ENCODE measurements at regions not wholly inside any gene's neighbourhood (a gene's known extent, or its start where the extent isn't known, plus 50 kb on each side); places are given as distances from the start of the nearest gene placed in this dataset.

- H3K9me3 ChIP-seq (ENCODE audit: control insufficient read depth, low read length), result no peaks in the 10 kb centered on the region
- DNase-seq, result no peak
- no peak overlapping the region for H3K4me3 ChIP-seq (ENCODE audit: insufficient read depth, low read depth, low read length, poor library complexity, severe bottlenecking)
- no peaks in the 10 kb centered on the region for H3K27me3 ChIP-seq (replicated peaks; ENCODE audit: control insufficient read depth, insufficient read depth, low read length, poor library complexity, severe bottlenecking)
- no peaks in the 10 kb centered on the region for H3K4me1 ChIP-seq (ENCODE audit: control insufficient read depth, insufficient read depth, low read length, poor library complexity, severe bottlenecking)
- H3K27ac ChIP-seq (ENCODE audit: insufficient read depth, low read length, poor library complexity, severe bottlenecking), result no peak overlapping the region
- H3K36me3 ChIP-seq (ENCODE audit: control insufficient read depth, insufficient read depth, low read length), result no peaks in the 10 kb centered on the region
Observed at GRCh38 chr18:45274026-45274425, 341.2 kb upstream of the SLC14A2 start.

- DNase-seq, result no peak
- Histone ChIP-seq H3K27ac (ENCODE audit: insufficient read depth, low read length, poor library complexity, severe bottlenecking) (no peak overlapping the region), H3K4me1 (ENCODE audit: control insufficient read depth, insufficient read depth, low read length, poor library complexity, severe bottlenecking) (no peaks in the 10 kb centered on the region), H3K9me3 (ENCODE audit: control insufficient read depth, low read length) (no peaks in the 10 kb centered on the region), H3K36me3 (ENCODE audit: control insufficient read depth, insufficient read depth, low read length) (no peaks in the 10 kb centered on the region), H3K27me3 (replicated peaks; ENCODE audit: control insufficient read depth, insufficient read depth, low read length, poor library complexity, severe bottlenecking) (no peaks in the 10 kb centered on the region), H3K4me3 (ENCODE audit: insufficient read depth, low read depth, low read length, poor library complexity, severe bottlenecking) (no peak overlapping the region)
Observed at GRCh38 chr18:45275367-45276113, 339.7 kb upstream of the SLC14A2 start.

- no peak overlapping the region for H3K27ac ChIP-seq (ENCODE audit: insufficient read depth, low read length, poor library complexity, severe bottlenecking)
- H3K4me3 ChIP-seq (ENCODE audit: insufficient read depth, low read depth, low read length, poor library complexity, severe bottlenecking), result no peak overlapping the region
Observed at GRCh38 chr18:45276878-45277277, 338.4 kb upstream of the SLC14A2 start.

DNA sequence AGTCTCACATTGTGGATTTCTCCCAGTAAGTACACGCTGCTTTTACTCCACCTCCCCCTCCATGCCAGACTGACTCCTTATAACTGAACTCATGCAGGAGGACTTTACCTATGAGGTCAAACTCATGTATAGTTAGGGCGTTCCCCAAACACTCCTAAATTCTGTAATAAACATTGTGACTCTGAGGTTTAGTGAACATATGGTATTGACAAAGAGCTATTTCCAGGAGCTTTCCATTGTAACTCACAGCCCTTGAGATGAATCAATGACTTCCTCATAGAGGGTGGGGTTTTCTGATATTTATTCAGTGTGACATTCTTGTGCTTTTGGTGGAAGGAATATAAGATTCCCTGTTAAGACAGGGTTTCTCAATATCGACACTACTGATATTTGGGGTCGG, 337.4 kb upstream of the SLC14A2 start:
- H3K27me3 ChIP-seq (replicated peaks; ENCODE audit: control insufficient read depth, insufficient read depth, low read length, poor library complexity, severe bottlenecking), result no peaks in the 10 kb centered on the region
- no peak for DNase-seq
- no peaks in the 10 kb centered on the region for H3K4me1 ChIP-seq (ENCODE audit: control insufficient read depth, insufficient read depth, low read length, poor library complexity, severe bottlenecking)
- H3K27ac ChIP-seq (ENCODE audit: insufficient read depth, low read length, poor library complexity, severe bottlenecking), result no peak overlapping the region
- H3K36me3 ChIP-seq (ENCODE audit: control insufficient read depth, insufficient read depth, low read length), result no peaks in the 10 kb centered on the region
- no peak overlapping the region for H3K4me3 ChIP-seq (ENCODE audit: insufficient read depth, low read depth, low read length, poor library complexity, severe bottlenecking)
- no peaks in the 10 kb centered on the region for H3K9me3 ChIP-seq (ENCODE audit: control insufficient read depth, low read length)

More at GRCh38 chr18:45276878-45277277, 338.4 kb upstream of the SLC14A2 start:
- Histone ChIP-seq H3K4me1 (ENCODE audit: control insufficient read depth, insufficient read depth, low read length, poor library complexity, severe bottlenecking) (no peaks in the 10 kb centered on the region), H3K9me3 (ENCODE audit: control insufficient read depth, low read length) (no peaks in the 10 kb centered on the region), H3K36me3 (ENCODE audit: control insufficient read depth, insufficient read depth, low read length) (no peaks in the 10 kb centered on the region), H3K27me3 (replicated peaks; ENCODE audit: control insufficient read depth, insufficient read depth, low read length, poor library complexity, severe bottlenecking) (no peaks in the 10 kb centered on the region)
- DNase-seq, result no peak

DNA sequence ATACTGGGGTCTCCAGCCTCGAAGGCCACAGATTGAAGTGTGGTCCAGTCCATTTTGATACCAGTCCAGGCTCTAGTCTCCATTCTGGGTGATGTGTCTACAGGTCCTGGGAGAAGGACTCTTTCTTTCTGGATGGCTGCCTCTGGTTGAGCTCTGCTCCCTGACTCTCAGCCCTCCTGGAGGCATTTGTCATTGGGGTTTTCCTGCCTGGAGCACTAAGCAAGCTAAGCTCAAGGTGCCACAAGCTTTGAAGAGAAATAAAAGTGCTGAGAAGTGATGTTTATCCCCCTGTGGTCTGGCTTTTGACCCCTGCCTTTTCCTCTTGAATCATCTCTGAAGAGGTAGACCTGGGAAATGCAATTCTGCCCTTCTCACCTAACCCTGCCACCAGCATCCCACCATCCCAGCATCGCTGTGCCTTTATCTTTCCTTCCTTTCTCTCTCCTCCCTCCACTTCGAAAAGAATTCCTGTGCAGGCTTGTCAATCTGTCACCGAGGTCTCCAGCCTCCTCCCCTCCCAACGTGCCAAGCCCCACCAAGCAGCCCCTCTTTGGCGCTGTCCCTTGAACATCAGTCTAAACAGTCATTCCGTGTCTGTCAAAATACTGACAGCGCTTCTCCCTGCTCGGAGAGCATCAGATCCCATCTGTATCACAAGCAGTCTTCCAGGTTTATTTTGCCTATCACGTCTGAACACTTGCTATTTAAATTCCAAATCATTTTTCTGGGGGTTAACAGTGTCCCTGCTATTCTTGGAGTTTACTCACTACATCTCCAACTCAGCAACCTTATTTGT, 334.6 kb upstream of the SLC14A2 start:
- DNase-seq, result no peak

DNA sequence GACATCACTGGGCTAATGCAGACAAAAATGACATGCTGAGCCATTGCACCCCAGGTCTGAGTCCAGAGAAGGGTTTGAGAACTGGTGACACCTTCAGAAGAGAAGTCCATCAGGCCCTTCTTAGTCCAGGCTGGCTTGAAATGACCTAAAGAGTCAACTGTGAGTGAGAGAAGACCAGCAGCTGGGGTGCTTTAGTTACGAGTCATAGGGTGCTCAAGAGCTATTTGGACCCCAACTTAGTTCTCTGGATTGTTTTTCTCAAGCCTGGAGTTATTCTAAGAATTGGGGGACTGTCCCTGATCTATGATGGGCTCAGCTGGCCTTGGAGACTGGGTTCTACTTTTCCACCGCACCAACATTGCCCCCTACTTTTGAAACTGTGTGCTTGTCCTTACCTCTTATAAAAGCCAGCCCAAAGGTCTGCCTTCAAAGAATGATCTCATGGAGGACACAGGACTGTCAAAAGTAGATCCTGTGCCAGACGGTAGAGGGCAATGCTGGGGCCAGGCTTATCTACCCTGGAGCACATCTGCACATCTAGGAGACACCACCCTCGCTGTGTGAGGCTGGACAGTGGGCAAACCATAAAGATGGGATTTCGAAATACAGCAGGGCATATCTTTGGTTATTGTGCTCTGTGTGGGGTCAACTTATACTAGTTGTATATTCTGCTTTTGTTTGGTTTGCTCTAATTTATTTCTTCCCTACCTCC, 333.0 kb upstream of the SLC14A2 start:
- H3K27ac ChIP-seq (ENCODE audit: insufficient read depth, low read length, poor library complexity, severe bottlenecking), result no peak overlapping the region
- DNase-seq, result no peak
- no peak overlapping the region for H3K4me3 ChIP-seq (ENCODE audit: insufficient read depth, low read depth, low read length, poor library complexity, severe bottlenecking)

More for the DNA sequence above, 334.6 kb upstream of the SLC14A2 start:
- H3K4me1 ChIP-seq (ENCODE audit: control insufficient read depth, insufficient read depth, low read length, poor library complexity, severe bottlenecking), result no peaks in the 10 kb centered on the region
- no peaks in the 10 kb centered on the region for H3K9me3 ChIP-seq (ENCODE audit: control insufficient read depth, low read length)
- H3K27me3 ChIP-seq (replicated peaks; ENCODE audit: control insufficient read depth, insufficient read depth, low read length, poor library complexity, severe bottlenecking), result no peaks in the 10 kb centered on the region
- H3K27ac ChIP-seq (ENCODE audit: insufficient read depth, low read length, poor library complexity, severe bottlenecking), result no peak overlapping the region
- H3K36me3 ChIP-seq (ENCODE audit: control insufficient read depth, insufficient read depth, low read length), result no peaks in the 10 kb centered on the region
- no peak overlapping the region for H3K4me3 ChIP-seq (ENCODE audit: insufficient read depth, low read depth, low read length, poor library complexity, severe bottlenecking)

GRCh38 chr18:45284174-45284573, 331.1 kb upstream of the SLC14A2 start:
- H3K36me3 ChIP-seq (ENCODE audit: control insufficient read depth, insufficient read depth, low read length), result no peaks in the 10 kb centered on the region

More for the DNA sequence above, 333.0 kb upstream of the SLC14A2 start:
- no peaks in the 10 kb centered on the region for H3K9me3 ChIP-seq (ENCODE audit: control insufficient read depth, low read length)
- no peaks in the 10 kb centered on the region for H3K4me1 ChIP-seq (ENCODE audit: control insufficient read depth, insufficient read depth, low read length, poor library complexity, severe bottlenecking)
- H3K27me3 ChIP-seq (replicated peaks; ENCODE audit: control insufficient read depth, insufficient read depth, low read length, poor library complexity, severe bottlenecking), result no peaks in the 10 kb centered on the region
- no peaks in the 10 kb centered on the region for H3K36me3 ChIP-seq (ENCODE audit: control insufficient read depth, insufficient read depth, low read length)

GRCh38 chr18:45284851-45285250, 330.4 kb upstream of the SLC14A2 start:
- Histone ChIP-seq H3K4me1 (ENCODE audit: control insufficient read depth, insufficient read depth, low read length, poor library complexity, severe bottlenecking) (no peaks in the 10 kb centered on the region), H3K36me3 (ENCODE audit: control insufficient read depth, insufficient read depth, low read length) (no peaks in the 10 kb centered on the region), H3K9me3 (ENCODE audit: control insufficient read depth, low read length) (no peaks in the 10 kb centered on the region), H3K4me3 (ENCODE audit: insufficient read depth, low read depth, low read length, poor library complexity, severe bottlenecking) (no peak overlapping the region), H3K27me3 (replicated peaks; ENCODE audit: control insufficient read depth, insufficient read depth, low read length, poor library complexity, severe bottlenecking) (no peaks in the 10 kb centered on the region), H3K27ac (ENCODE audit: insufficient read depth, low read length, poor library complexity, severe bottlenecking) (no peak overlapping the region)
- no peak for DNase-seq

More at GRCh38 chr18:45284174-45284573, 331.1 kb upstream of the SLC14A2 start:
- DNase-seq, result no peak
- H3K27me3 ChIP-seq (replicated peaks; ENCODE audit: control insufficient read depth, insufficient read depth, low read length, poor library complexity, severe bottlenecking), result no peaks in the 10 kb centered on the region
- no peaks in the 10 kb centered on the region for H3K4me1 ChIP-seq (ENCODE audit: control insufficient read depth, insufficient read depth, low read length, poor library complexity, severe bottlenecking)
- H3K9me3 ChIP-seq (ENCODE audit: control insufficient read depth, low read length), result no peaks in the 10 kb centered on the region
- no peak overlapping the region for H3K4me3 ChIP-seq (ENCODE audit: insufficient read depth, low read depth, low read length, poor library complexity, severe bottlenecking)
- H3K27ac ChIP-seq (ENCODE audit: insufficient read depth, low read length, poor library complexity, severe bottlenecking), result no peak overlapping the region

DNA sequence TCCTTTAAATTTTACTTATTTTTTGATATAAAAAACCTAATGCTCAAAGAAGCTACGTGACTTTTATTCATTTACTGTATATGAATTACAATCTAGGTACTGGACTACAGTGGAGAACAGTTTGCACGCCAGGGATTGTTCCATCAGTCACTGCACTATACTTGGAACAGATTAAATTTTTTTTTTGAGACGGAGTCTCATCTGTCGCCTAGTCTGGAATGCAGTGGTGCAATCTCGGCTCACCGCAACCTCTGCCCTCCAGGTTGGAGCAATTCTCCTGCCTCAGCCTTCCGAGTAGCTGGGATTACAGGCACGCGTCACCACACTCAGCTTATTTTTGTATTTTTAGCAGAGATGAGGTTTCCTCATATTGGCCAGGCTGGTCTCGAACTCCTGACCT, 330.0 kb upstream of the SLC14A2 start:
- no peak for DNase-seq
- H3K27ac ChIP-seq (ENCODE audit: insufficient read depth, low read length, poor library complexity, severe bottlenecking), result no peak overlapping the region
- H3K27me3 ChIP-seq (replicated peaks; ENCODE audit: control insufficient read depth, insufficient read depth, low read length, poor library complexity, severe bottlenecking), result no peaks in the 10 kb centered on the region
- no peaks in the 10 kb centered on the region for H3K9me3 ChIP-seq (ENCODE audit: control insufficient read depth, low read length)
- no peaks in the 10 kb centered on the region for H3K4me1 ChIP-seq (ENCODE audit: control insufficient read depth, insufficient read depth, low read length, poor library complexity, severe bottlenecking)
- H3K36me3 ChIP-seq (ENCODE audit: control insufficient read depth, insufficient read depth, low read length), result no peaks in the 10 kb centered on the region
- no peak overlapping the region for H3K4me3 ChIP-seq (ENCODE audit: insufficient read depth, low read depth, low read length, poor library complexity, severe bottlenecking)

- DNase-seq, result no peak
- Histone ChIP-seq H3K4me1 (ENCODE audit: control insufficient read depth, insufficient read depth, low read length, poor library complexity, severe bottlenecking) (no peaks in the 10 kb centered on the region), H3K27me3 (replicated peaks; ENCODE audit: control insufficient read depth, insufficient read depth, low read length, poor library complexity, severe bottlenecking) (no peaks in the 10 kb centered on the region), H3K9me3 (ENCODE audit: control insufficient read depth, low read length) (no peaks in the 10 kb centered on the region), H3K36me3 (ENCODE audit: control insufficient read depth, insufficient read depth, low read length) (no peaks in the 10 kb centered on the region), H3K27ac (ENCODE audit: insufficient read depth, low read length, poor library complexity, severe bottlenecking) (no peak overlapping the region), H3K4me3 (ENCODE audit: insufficient read depth, low read depth, low read length, poor library complexity, severe bottlenecking) (no peak overlapping the region)
Observed at GRCh38 chr18:45286431-45286830, 328.8 kb upstream of the SLC14A2 start.

All from effector memory CD4-positive, alpha-beta T cell (primary cell).